Forelimb muscle (tissue), 1 donor: ENCODE measurements at regions not wholly inside any gene's neighbourhood (a gene's known extent, or its start where the extent isn't known, plus 50 kb on each side); places are given as distances from the start of the nearest gene placed in this dataset.

ENCODE experiments used
- DNase-seq: peaks from one replicate; pipeline ENCODE4 v3.0.0-alpha.2; 2013; ENCODE audit warnings: low read depth

DNA sequence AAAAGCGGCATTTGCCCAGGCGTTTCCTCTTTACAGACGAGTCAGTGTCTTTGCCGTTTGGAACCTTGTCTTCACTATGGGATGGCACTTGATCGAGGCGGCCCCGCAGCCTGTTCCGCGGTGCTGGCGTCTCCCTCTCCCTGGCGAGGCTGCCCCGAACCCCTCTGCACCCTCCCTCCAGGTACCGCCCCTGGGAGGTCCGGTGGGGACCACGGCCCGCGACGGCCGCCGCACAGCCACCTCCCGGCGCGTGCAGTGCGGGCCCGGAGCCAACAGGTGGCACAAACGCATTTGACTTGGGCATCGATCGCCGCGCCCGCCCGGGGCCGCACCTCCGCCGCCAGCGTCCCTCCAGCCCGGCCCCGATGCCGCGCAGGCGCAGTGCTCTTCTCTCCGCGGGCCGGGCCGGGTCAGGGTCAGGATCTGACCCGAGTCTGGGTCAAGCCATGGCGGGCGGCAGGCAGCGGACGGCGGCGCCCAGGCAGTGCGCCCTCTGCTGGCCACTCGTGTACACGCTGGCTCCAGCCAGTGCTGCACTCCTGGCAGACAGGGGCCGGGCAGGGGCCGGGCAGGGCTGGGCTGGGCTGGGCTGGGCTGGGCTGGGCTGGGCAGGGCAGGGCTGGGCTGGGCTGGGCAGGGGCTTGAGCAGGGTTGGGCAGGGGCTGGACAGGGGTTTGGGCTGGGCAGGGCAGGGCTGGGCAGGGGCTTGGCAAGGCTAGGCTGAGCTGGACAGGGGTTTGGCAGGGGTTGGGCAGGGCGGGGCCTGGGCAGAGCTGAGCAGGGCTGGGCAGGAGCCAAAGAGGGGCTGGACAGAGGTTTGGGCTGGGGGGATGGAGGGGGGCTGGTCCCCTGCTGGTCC, 155.8 kb upstream of the IRX4 start:
- no peak for DNase-seq

DNA sequence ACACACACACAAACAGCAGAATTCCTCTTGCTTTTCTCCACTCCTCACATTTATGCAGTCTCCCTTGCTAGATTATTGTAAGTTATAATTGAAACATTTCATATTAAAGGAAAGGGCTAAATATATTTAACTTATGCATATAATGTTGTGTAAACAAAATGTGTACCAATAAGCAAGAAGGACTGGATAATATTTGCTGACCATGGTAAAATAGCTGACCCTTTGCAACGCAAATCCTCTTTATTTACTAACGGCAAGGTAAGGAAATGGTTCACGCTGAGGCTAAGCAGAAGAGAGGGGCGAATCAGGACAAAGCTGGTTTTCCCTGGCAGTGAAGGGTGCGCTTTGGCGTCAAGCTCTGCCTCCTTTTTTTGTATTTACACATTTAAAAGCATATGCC, 154.2 kb upstream of the IRX4 start:
- DNase-seq, result no peak

DNA sequence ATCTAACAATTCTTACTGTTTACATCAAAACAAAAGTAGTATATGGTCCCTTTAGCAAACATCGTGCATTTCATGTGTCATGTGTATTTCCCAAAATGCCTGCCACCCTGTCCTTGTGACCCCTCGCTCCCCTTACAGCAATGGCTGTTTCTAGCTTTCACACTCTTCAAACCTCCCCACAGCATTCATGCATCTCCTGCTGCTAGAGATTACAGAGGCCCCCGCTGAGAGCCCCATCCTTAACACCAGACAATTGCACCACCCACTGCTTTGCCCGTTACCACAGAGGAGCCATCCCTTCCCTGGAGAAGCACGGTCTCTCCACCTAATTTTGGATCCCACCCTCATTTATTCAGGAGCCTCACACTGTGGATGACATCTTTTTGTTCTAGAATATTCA, 149.7 kb upstream of the IRX4 start:
- DNase-seq, result no peak

DNA sequence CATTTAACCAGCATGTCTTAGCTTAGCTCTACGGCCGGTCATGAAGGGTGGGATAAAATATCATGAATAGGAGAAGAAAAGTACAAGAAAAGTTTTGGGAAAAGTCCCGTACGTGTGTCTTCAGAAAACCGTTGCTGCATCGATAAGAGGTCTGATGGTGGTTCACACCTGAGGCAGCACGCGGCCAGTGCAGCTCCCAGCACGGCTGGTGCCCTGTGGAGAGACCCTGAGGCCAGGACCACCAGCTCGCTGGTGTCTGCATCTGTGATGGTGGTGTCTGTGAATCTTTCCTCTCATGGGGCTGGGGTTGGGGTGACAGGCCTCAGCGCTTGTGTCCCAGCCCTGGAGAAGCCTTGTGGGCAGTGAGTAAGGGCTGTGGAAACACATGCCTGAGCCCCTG, 148.9 kb upstream of the IRX4 start:
- DNase-seq, result no peak

DNA sequence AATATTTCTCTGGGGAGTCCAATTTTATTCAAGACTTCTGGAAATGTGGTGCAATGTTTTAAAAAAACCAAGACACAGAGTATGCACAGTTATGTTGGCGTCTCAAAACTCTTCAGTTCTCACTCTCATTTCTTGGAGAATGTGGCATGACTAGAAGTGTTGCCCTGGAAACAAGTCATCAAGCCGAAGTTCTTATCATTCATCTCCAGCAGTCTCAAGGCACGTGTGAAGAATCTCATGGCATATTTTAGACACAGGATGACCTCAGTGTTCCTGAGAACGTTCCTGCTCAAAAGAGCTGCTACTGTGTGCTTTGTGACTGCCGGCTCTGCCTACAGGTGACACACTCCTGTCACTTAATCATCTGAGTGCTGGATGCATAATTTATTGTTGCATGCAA, 147.4 kb upstream of the IRX4 start:
- no peak for DNase-seq

DNA sequence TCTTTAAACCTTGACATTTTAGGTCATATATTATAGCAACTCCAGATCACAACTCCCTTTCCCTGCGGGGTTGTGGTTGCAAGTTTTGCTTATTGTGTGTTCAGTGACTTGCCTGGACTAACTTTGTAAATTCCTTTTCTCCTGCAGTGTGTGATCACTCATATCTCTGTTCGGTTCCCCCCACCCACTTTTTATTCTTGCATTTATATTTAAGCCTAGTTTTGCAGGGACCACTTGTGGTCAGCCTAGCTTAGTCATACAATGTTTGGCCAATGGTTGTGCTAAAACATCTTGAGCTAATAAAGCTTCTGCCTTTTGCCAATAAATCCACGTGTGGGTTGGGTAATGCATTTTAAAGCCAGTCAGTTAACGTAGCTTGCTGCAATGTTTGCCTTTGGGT, 146.5 kb upstream of the IRX4 start:
- no peak for DNase-seq

DNA sequence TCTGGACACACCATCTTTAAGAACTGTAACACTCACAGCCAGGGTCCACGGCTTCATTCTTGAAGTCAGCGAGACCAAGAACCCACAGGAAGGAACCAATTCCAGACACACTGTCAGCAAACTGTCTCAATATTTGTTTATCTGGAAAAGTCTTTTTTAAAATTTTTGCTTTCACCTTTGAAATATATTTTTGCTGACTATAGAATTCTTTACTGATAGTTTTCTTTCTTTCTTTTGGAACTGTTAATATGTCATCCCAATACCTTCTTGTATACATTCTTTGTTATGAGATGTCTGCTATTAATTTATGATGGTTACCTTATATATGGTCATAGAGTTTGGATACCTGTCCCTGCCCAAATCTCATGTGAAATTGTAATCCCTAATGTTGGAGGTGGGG, 145.1 kb upstream of the IRX4 start:
- DNase-seq, result no peak

DNA sequence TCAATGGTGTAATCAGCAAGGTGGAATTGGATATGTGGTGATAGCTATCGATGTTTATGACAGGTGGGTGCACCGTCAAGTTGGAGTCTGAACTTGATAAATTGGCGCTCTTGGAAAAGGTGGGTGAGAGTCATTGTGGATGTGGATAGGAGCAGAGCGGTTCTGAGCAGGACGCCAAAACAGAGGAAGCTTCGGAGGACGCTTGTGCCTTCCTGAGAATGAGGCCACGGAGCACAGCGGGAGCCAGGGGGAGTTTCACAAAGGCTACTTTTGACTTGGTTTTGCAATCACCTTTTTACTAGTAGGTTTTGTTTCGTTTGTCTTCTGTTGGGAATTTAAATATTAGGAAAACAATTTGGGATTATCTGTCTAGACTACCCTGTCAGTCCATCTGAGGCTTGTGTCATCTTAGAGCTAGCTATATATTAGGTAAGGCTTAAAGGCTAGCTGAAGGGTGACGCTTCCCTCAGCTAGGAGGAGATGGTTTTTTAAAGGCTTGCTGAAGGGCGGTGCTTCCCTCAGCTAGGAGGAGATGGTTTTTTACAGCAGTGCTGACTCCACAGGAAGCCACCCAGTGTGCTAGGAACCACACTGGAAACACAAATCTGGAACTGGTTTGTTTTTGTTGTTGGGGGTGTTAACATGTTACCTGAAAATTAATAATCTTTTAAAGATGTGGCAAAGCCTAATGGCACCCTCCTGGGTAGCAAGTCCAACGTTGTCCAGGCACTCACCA, 142.4 kb upstream of the IRX4 start:
- DNase-seq, result no peak

DNA sequence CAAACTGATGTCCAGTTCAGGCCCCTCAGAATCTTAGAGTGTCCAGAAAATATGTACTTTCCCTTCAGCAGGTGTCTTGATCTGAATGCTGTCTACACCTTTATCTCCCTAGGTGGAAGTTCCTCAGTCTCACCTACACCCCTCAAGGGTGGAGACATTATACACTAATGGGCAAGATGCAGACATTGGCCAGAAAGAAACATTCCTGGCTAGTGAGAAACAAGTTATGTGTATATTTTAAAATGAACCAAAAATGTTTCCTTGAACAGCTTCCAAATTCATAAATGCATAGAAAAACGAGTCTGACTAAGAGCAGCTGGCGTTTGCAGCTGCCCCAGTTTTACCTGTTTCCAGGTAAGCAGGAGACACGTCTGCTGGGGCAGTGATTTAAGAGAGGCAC, 140.5 kb upstream of the IRX4 start:
- DNase-seq, result no peak

DNA sequence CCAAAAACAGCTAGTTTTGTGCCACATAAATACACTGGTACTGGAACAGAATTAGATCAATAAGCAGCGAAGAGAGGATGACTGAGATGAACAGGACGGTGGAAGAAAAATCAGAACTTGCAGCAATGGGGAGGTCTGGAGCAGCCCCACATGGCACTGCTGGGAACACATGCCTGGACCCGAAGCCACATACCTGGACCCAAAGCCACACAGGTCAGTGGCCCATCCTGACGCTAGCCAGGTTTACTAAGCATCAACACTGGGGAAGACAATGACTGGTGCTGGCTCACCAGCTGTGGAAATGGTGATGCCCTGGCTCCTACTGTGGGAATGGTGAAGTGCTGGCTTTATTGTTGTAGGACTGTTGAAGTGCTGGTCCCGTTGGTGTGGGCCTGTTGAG, 139.7 kb upstream of the IRX4 start:
- no peak for DNase-seq

DNA sequence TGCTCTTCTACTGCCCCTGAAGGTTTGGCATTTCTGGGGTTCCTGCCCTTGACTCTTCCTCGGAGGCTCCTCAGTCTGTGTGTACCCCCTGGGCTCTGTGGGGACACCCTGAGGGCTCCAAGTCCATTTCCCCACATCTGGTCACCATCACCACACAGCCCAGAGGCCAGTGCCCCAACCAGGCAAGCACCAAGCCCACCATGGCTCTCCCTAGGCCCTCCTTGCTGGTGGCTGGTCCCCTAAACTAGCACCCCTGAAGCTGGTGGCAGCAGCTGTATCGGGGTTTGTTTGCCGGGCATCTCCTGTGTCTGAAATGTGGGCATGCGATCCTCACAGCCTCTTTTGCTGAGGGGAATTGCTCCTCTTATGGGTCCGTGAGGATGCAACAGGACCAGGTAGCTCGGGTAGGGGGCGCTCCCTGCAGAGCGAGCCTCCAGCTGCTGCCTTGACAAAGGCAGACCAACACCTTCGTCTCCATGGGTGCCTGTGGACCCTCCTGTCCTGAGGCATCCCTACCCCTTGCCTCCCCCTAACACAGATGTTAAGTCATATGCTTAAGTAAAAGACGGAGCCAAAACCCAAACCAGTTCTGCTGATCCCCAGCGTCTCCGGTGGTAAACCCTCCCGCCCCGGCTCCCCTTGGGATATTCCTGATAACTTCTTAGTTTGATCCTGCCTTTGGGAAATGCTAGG, 138.9 kb upstream of the IRX4 start:
- DNase-seq, result no peak

DNA sequence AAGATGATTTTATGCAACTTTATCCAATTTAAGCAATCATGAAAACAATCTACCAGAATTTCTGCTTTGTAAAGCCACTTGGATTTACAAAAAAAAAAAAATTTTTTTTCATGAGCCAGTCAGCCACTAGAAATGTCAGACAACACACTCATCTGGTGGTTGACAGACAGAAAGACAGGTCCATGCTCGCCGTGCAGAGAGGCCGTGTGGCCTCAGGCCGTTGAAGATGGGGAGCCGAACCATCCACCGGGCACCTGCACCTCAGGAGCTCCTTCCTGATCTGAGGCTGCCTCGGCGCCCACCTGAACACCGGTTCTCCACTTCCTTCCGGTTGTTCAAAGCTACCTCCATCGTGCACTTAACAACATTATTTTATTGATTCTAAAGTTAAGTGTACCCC, 138.0 kb upstream of the IRX4 start:
- DNase-seq, result no peak

DNA sequence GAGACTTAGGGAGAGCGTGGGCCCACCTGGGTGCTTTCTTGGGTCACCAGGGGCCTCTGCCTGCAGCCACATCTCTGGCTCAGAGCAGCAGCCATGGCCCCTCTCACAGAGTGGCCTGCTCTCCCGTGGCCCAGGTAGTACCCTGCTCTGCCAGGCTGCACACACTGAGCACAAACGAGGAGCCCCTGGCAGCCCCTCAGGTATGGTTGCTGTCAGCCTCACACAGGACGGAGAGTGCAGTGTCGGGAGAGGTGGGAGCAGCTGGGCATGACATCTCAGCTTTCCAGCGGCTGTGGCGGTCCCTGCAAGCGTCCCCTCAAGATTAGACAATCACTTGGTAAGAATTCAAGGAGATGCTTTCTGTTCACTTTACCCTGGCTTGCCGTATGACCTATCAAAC, 137.0 kb upstream of the IRX4 start:
- no peak for DNase-seq

DNA sequence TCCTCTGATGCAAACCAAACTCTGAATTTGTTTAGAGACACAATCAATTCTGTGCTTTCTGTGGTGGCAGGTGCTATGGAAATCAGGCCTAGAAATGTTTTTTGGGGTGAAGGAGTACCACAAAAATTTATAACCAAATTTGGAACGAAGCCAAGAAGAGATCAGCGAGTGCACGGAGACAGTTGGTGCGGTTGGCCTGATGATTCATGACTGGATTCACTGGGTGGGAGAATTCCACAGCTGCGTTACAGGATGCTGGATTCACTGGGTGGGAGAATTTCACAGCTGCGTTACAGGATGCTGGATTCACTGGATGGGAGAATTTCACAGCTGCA, 135.6 kb upstream of the IRX4 start:
- no peak for DNase-seq

DNA sequence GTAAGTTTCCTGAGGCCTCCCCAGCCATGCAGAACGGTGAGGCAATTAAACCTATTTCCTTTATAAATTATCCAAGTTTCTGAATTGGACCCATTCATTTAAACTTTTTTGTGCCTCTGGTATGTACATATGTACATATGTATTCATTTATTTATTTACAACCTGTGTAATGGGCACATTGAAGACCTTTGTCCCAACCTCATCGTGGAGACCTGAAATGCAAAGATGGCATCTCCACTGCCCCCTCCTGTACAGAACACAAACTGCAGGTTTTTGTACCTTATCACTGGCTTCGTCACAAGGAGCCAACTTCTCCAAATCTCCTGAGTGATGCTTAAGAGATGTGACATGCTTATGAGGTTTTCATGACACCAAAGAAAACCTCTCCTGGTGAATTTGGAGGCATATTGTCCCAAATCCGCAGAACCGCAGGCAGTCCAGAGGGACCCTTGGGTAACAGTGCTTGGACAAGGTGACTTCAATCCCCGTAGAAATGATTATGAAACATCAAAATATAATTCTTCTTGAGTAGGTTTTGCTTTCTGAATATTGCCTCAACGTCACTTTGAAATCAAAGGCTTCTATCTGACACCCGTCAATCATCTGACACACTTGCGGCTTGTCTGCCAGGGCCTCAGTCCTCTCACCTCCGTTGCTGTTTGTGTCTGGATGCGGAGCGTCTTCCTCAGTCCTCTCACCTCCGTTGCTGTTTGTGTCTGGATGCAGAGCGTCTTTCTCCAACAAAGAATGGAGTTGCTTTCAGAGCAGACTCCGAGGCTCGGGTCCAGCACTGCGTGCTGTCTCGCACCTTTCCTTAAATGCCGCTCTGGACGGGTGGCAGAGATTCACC, 135.0 kb upstream of the IRX4 start:
- DNase-seq, result no peak

DNA sequence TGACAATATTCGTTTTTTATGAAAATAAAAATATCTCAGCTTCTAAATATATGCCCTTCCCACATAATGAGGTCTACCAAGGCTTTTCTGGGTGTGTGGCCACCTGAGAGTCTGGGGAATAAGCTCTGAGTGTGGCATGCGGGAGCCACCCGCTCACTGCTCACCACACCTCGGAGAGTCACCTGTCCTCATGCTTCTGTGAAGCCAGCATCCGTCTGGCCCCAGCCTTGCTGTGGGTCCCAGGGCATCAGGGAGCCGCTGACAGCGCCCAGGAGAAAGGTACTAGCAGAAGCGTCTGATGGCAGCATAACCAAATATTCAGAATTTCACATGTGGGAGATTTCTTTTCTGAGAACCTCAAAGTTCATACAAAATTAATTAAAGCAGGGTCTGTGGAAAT, 133.2 kb upstream of the IRX4 start:
- no peak for DNase-seq

DNA sequence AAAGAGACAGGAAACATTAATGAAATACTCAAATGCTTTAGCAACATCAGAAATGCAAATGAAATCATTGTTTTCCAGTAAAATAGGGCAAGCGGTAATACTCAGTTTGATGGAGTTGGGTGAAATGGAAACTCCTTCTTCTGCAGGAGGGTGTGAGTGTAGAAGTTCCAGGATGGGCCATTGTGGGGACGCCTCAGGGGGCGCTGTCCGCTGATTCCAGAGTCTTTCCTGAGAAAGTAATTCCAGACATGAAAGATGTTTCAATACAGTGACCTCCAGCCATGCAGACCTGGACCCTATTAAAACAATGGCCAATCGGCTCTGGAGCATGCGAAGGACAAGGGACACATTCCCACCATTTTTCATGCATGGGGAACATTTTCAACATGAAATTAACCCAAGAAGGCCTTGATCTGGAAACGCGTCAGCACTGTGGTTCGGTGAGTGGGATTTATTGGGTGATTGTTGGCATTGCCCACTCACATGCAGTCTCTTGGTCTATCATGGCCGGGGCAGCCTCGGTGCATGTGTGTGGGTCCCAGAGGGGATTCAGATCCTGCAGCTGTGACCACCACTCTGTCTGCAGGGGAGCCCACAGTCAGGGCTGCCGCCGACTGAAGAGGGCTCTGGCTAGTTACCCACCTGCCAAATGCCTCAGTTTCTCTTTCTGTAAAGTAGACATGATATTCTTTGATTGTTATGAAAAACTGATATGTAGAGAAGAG, 132.6 kb upstream of the IRX4 start:
- DNase-seq, result no peak

DNA sequence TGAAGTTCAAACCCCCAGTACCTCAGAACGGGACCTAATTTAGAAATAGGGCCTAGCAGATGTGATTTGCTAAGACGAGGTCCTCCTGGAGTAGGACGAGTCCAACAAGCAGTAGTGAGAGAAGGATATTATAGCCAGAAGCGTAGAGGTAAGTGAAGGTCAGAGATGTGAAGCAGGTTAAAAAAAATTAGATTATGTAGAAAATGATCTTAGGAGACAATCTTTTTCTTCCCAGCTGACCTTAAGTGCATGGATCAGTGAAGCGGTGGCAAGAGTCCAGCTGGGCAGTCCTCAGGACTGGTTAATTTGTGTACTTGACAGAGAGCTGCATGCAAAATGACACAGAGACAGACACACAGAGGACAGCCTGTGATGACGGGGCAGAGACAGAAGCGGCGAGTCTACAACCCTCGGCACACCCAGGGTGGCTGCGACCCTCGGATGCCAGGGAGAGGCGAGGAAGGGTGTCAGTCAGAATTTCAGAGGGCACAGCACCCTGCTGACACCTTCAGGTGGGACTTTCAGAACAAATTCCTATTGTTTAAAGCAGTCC, 131.4 kb upstream of the IRX4 start:
- no peak for DNase-seq

DNA sequence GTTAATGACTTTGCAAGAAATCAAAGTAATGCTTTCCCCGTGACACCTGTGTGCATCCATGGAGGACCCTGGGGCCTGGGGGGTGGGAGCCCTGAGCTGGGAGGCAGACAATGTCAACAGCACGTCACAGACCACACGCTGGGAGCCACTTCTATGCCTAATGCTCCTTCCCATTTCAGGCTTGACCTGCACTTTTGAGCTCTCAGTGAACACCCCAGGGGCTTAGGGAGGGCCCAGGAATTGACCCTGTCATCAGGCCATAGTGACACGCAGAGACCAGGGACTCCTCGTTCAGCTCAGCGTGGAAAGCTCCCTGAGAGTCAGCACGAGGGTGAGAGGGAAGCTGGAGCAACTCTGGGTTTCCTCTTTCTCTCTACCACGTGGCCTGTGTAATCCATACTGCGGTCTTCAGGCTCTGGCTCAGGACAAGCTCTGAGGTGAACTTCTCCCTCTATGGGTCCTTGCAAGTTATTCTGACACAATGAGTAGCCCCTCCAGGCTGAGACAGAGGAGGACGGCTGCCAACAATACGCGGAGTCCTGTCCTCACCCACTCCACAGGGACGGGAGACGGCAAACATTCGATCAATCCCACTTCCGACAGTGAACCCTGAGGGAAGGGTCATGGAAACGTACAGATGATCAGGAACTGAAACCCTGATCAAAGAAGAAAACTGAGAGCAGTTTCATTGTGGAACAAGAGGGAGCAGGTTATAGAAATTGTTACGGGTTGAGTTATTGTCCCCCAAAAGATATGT, 130.8 kb upstream of the IRX4 start:
- DNase-seq, result no peak

DNA sequence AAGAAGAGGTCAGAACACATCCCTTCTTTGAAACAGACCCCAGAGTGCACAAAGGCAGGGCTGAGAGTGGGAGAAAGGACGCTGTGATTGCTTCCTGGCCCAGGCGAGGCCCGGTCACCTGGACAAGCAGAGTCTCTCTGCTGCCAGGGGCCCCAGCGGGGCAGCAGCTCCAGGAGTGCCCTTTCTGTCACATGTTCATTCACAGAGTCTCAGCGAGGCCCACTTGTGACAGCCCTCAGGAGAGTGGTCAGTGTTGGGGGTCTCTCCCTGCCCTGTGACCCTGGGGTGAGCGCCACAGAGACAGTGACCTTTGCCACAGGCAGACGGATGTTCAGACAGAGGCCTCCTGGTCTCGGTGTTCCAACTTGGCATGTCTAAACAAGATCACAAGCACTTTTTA, 130.2 kb upstream of the IRX4 start:
- DNase-seq, result no peak
